PC-9 (cell line): ENCODE measurements at regions not wholly inside any gene's neighbourhood (a gene's known extent, or its start where the extent isn't known, plus 50 kb on each side); places are given as distances from the start of the nearest gene placed in this dataset.

Experiments used
- BruUV-seq: library from RNA; stranded (reverse); fragments of 400-500 nt; replicated peaks from 2 replicates; lab custom pipeline; 2021; lab: Mats Ljungman, UMichigan
- CTCF ChIA-PET: fragments of 300-600 bp; sonication (Branson Sonifier 250); formaldehyde crosslinking; loops from one replicate; lab custom pipeline; 2022; ENCODE audit warnings: antibody characterized with exemption; lab: Charles Lee
- POLR2A ChIA-PET: fragments of 300-600 bp; sonication (Branson Sonifier 250); formaldehyde crosslinking; loops from one replicate; lab custom pipeline; 2022; ENCODE audit warnings: antibody characterized with exemption; ENCODE audit not compliant: unreplicated experiment; lab: Charles Lee
- DNase-seq, 2 experiments: peaks; one replicate each; pipeline versions ENCODE4 v3.0.0 to v3.0.0-alpha.2; 2015 to 2022; ENCODE audit warnings: mixed read lengths in 1 of 2
- H2AFZ ChIP-seq: fragments of 200-600 bp; sonication (generic); 2 replicates; pipeline ENCODE4 v1.8.1; 2017; ENCODE audit warnings: antibody characterized with exemption
- H3F3A ChIP-seq: fragments of 200-600 bp; sonication (generic); 2 replicates; pipeline ENCODE4 v1.8.1; 2017; ENCODE audit warnings: antibody characterized with exemption, mild to moderate bottlenecking, low read depth; ENCODE audit not compliant: insufficient read depth
- H3K27ac ChIP-seq: fragments of 200-600 bp; sonication (generic); 2 replicates; pipeline ENCODE4 v1.6.1; 2016; ENCODE audit warnings: mixed run types
- H3K27me3 ChIP-seq: fragments of 200-600 bp; sonication (generic); 2 replicates; pipeline ENCODE4 v1.6.1; 2016; ENCODE audit warnings: low read depth, mixed run types; ENCODE audit not compliant: insufficient read depth
- H3K36me3 ChIP-seq: fragments of 200-600 bp; sonication (generic); 2 replicates; pipeline ENCODE4 v1.6.1; 2016; ENCODE audit warnings: low read depth, mixed run types
- H3K4me1 ChIP-seq: fragments of 200-600 bp; sonication (generic); replicated peaks from 2 replicates; pipeline ENCODE4 v1.6.1; 2016; ENCODE audit warnings: mixed run types; ENCODE audit not compliant: insufficient read depth
- H3K4me2 ChIP-seq: fragments of 200-600 bp; sonication (generic); 2 replicates; pipeline ENCODE4 v1.6.1; 2017; ENCODE audit warnings: mixed run types
- H3K4me3 ChIP-seq: fragments of 200-600 bp; sonication (generic); 2 replicates; pipeline ENCODE4 v1.6.1; 2016; ENCODE audit warnings: mixed run types
- H3K79me2 ChIP-seq: fragments of 200-600 bp; sonication (generic); 2 replicates; pipeline ENCODE4 v1.6.1; 2017; ENCODE audit warnings: low read depth, mixed run types
- H3K9me2 ChIP-seq: fragments of 200-600 bp; sonication (generic); 2 replicates; pipeline ENCODE4 v1.8.1; 2017; ENCODE audit warnings: mild to moderate bottlenecking; ENCODE audit not compliant: insufficient read depth
- H3K9me3 ChIP-seq: fragments of 200-600 bp; sonication (generic); 2 replicates; pipeline ENCODE4 v1.8.1; 2016; ENCODE audit warnings: low read depth; ENCODE audit not compliant: insufficient read depth
- H4K20me1 ChIP-seq: fragments of 200-600 bp; sonication (generic); 2 replicates; pipeline ENCODE4 v1.8.1; 2017; ENCODE audit not compliant: insufficient read depth
- CTCF ChIP-seq: fragments of 200-600 bp; sonication (generic); conservative IDR thresholded peaks from 2 replicates; pipeline ENCODE4 v1.6.1; 2017; ENCODE audit warnings: mixed run types, antibody characterized with exemption, mild to moderate bottlenecking, moderate library complexity
- EZH2 ChIP-seq: fragments of 200-600 bp; sonication (generic); IDR thresholded peaks from 2 replicates; pipeline ENCODE4 v1.8.0; 2017; ENCODE audit warnings: antibody characterized with exemption, low read depth
- intact Hi-C: fragments of 100-400 bp; cut with micrococcal nuclease; formaldehyde crosslinking; loops from one replicate; pipeline ENCODE4 v1.10.0; 2022; ENCODE audit not compliant: unreplicated experiment

GRCh38 chr13:99129050-99129449 is 71.6 kb upstream of the UBAC2 start:
- POLR2A ChIA-PET = no interaction called here
- Histone ChIP-seq H3F3A (peaks cover 5% of the 10 kb centered on the region; the same call in 1 of the 2 replicates), H2AFZ (no peak overlapping the region), H3K4me3 (no peak overlapping the region), H3K27ac (no peak overlapping the region), H3K4me1 (peaks cover 24% of the 10 kb centered on the region), H4K20me1 (no peaks in the 10 kb centered on the region), H3K27me3 (no peaks in the 10 kb centered on the region), H3K79me2 (no peaks in the 10 kb centered on the region), H3K9me2 (no peaks in the 10 kb centered on the region), H3K4me2 (no peak overlapping the region), H3K36me3 (no peaks in the 10 kb centered on the region), H3K9me3 (no peaks in the 10 kb centered on the region; the same call in none of the 2 replicates)
- no peak for TF ChIP-seq EZH2
- no peak for TF ChIP-seq CTCF
- intact Hi-C loops = no loop called here
- DNase-seq = no peak
- CTCF ChIA-PET = no interaction called here
- no TSS peak for BruUV-seq

- DNase-seq = no peak
- no peaks in the 10 kb centered on the region for H3K27me3 ChIP-seq
- no peak overlapping the region for H3K4me2 ChIP-seq
- H3K9me2 ChIP-seq = no peaks in the 10 kb centered on the region
- H3F3A ChIP-seq = peaks cover 5% of the 10 kb centered on the region; the same call in 1 of the 2 replicates
- H3K4me3 ChIP-seq = no peak overlapping the region
- no peak overlapping the region for H3K27ac ChIP-seq
- no peaks in the 10 kb centered on the region; the same call in 1 of the 2 replicates for H3K9me3 ChIP-seq
- BruUV-seq = no TSS peak
- H3K36me3 ChIP-seq = no peaks in the 10 kb centered on the region
- no peak overlapping the region for H2AFZ ChIP-seq
- TF ChIP-seq EZH2 (no peak), CTCF (no peak)
- intact Hi-C loops = no loop called here
- ChIA-PET CTCF (no interaction called here), POLR2A (no interaction called here)
- peaks cover 18% of the 10 kb centered on the region for H3K4me1 ChIP-seq
- no peaks in the 10 kb centered on the region for H4K20me1 ChIP-seq
- no peaks in the 10 kb centered on the region for H3K79me2 ChIP-seq
These were observed 70.7 kb upstream of the UBAC2 start for GRCh38 chr13:99129951-99130350.

GRCh38 chr13:99131410-99131809 is 69.2 kb upstream of the UBAC2 start:
- no TSS peak for BruUV-seq
- intact Hi-C loops = no loop called here
- H2AFZ ChIP-seq = no peak overlapping the region
- peaks cover 4% of the 10 kb centered on the region; the same call in 1 of the 2 replicates for H3F3A ChIP-seq
- TF ChIP-seq CTCF = no peak
- no peak for TF ChIP-seq EZH2
- H3K9me3 ChIP-seq = no peaks in the 10 kb centered on the region; the same call in 1 of the 2 replicates
- H3K9me2 ChIP-seq = no peaks in the 10 kb centered on the region
- no peak for DNase-seq
- ChIA-PET CTCF (no interaction called here), POLR2A (no interaction called here)
- H3K27ac ChIP-seq = no peak overlapping the region
- H3K79me2 ChIP-seq = no peaks in the 10 kb centered on the region
- H4K20me1 ChIP-seq = no peaks in the 10 kb centered on the region
- no peak overlapping the region for H3K4me3 ChIP-seq
- H3K27me3 ChIP-seq = no peaks in the 10 kb centered on the region
- no peaks in the 10 kb centered on the region for H3K36me3 ChIP-seq
- H3K4me1 ChIP-seq = peaks cover 12% of the 10 kb centered on the region
- no peak overlapping the region for H3K4me2 ChIP-seq
